Psoas muscle (tissue), 7 donors: ENCODE measurements at regions not wholly inside any gene's neighbourhood (a gene's known extent, or its start where the extent isn't known, plus 50 kb on each side); places are given as distances from the start of the nearest gene placed in this dataset.

ENCODE experiments used
- ATAC-seq, 4 donors: fragments of 200-7000 bp; cut with Tn5 transposase; one replicate each; pipeline ENCODE4 v1.9.1; 2020; ENCODE audit warnings: moderate library complexity in 3 of 4, mild to moderate bottlenecking in 2 of 4
- DNase-seq, 2 donors: peaks; one replicate each; pipeline ENCODE4 v3.0.0-alpha.2; 2020
- H3K27ac ChIP-seq: fragments of 200-600 bp; one replicate; pipeline ENCODE4 v1.8.0; 2022
- H3K27me3 ChIP-seq, 3 donors: fragments of 200-600 bp in 1 of 3; one replicate each; pipeline versions ENCODE4 v1.6.1 to v1.8.0; 2013 to 2022; ENCODE audit warnings: low read length in 2 of 3, mild to moderate bottlenecking in 2 of 3, moderate library complexity in 1 of 3; ENCODE audit not compliant: insufficient read depth in 3 of 3
- H3K36me3 ChIP-seq, 2 donors: fragments of 200-600 bp in 1 of 2; one replicate each; pipeline versions ENCODE4 v1.6.1 to v1.8.0; 2013 to 2022; ENCODE audit warnings: low read depth in 1 of 2, mild to moderate bottlenecking in 1 of 2, moderate library complexity in 1 of 2; ENCODE audit not compliant: insufficient read depth in 1 of 2
- H3K4me1 ChIP-seq: fragments of 200-600 bp; one replicate; pipeline ENCODE4 v1.8.0; 2022
- H3K4me3 ChIP-seq: fragments of 200-600 bp; one replicate; pipeline ENCODE4 v1.8.0; 2022; ENCODE audit warnings: mild to moderate bottlenecking
- H3K9me3 ChIP-seq: fragments of 200-600 bp; one replicate; pipeline ENCODE4 v1.8.0; 2022
- WGBS, 3 donors: extraction: QIAGEN DNeasy Blood & Tissue Kit; methylation state at CpG; one replicate each; pipeline versions ENCODE4 v1.1.6 to v1.1.7; 2013; 5-methylcytosine and 5-hydroxymethylcytosine counted together
- intact Hi-C, 2 donors: fragments of 100-400 bp; cut with DNase I; formaldehyde crosslinking; loops; one replicate each; pipeline versions ENCODE4 v1.11.0 to v1.14.2; 2022
- TF ChIP-seq, protein P1 (sequence below): fragments of 200-600 bp; IDR thresholded peaks from one replicate; pipeline ENCODE4 v1.8.0; 2022; ENCODE audit warnings: antibody characterized with exemption
- donor health status: healthy with polysubstance abuse.
- donor health status: DM: no; HTN: no; CAD: no; lungs with moderate emphysema.
- donor health status: Bipolar disorder and iron deficiency.
- donor health status: healthy.
- donor health status: DM: yes; HTN: yes; CAD: no.
- donor health status: DM: no; HTN: no; CAD: no.
- donor health status: DM: yes; HTN: yes; CAD: no.

DNA sequence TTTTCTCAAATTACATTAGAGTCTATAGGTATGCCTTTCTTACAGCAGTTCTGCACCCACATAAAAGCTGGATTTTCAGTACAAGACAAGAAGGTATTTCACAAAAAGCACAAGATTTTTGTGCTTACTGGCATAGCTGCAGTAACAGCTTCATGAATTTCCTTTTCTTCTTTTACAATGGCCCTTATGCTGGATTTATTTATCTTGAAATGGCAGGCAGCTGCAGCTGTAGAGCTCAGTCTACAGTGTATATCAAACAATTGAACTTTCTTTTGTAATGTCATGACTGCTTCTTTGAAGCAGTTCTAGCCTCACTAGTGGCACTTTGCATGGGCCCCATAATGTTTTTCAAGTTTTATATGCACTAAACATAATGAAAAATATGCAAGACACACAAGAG is 510.2 kb downstream of the KCNT2 start:
- DNase-seq (no peak), ATAC-seq (no peak)
- Histone ChIP-seq H3K4me1 (no peaks in the 10 kb centered on the region), H3K9me3 (peaks cover 9% of the 10 kb centered on the region), H3K27ac (no peak overlapping the region), H3K4me3 (no peak overlapping the region), H3K36me3 (no peaks in the 10 kb centered on the region), H3K27me3 (no peaks in the 10 kb centered on the region)
- TF ChIP-seq, protein P1, sequence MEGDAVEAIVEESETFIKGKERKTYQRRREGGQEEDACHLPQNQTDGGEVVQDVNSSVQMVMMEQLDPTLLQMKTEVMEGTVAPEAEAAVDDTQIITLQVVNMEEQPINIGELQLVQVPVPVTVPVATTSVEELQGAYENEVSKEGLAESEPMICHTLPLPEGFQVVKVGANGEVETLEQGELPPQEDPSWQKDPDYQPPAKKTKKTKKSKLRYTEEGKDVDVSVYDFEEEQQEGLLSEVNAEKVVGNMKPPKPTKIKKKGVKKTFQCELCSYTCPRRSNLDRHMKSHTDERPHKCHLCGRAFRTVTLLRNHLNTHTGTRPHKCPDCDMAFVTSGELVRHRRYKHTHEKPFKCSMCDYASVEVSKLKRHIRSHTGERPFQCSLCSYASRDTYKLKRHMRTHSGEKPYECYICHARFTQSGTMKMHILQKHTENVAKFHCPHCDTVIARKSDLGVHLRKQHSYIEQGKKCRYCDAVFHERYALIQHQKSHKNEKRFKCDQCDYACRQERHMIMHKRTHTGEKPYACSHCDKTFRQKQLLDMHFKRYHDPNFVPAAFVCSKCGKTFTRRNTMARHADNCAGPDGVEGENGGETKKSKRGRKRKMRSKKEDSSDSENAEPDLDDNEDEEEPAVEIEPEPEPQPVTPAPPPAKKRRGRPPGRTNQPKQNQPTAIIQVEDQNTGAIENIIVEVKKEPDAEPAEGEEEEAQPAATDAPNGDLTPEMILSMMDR = no peak
- intact Hi-C loops = no loop called here

GRCh38 chr1:196094821-196095220 is 513.4 kb downstream of the KCNT2 start:
- Histone ChIP-seq H3K36me3 (no peaks in the 10 kb centered on the region), H3K27me3 (no peaks in the 10 kb centered on the region), H3K4me3 (no peak overlapping the region), H3K9me3 (no peaks in the 10 kb centered on the region), H3K27ac (no peak overlapping the region), H3K4me1 (no peaks in the 10 kb centered on the region)
- DNase-seq (no peak), ATAC-seq (no peak)
- intact Hi-C loops = no loop called here
- 88 to 95% (median 90%) methylated on average over 1 of the region's 1 CpG for WGBS, 3 donors
- TF ChIP-seq, protein P1 = no peak

DNA sequence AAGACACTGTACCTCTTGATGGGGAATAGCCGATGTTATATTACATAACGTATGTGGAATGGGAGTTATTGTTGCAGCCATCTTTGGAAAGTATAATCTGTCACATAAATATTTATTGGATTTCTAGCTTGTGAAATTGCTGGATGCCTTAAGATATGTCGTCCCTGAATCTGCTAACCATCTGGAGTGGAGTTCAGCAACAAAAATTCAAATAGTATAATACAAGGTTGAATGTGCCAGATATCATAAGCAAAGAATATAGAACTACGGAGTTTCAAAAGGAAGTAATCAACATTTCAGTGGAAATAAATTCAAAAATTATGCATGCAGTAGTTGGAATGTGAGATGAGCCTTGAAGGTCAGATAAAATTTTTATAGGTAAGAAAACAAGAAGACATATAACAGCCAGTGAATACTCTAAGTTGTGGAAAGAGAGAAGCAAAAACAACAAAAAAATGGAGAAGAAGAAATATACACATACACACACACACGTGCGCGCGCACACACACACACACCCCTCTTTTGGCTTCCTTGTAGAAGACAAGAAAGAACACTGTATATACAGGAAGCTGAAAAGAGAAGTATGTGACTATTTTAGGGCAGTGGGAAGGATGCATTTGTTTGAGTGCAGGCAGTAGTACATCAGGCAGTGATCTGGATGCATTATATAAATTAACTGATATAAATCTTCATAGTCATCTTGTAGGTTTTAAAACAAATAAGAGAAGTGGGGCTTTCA is 516.7 kb downstream of the KCNT2 start:
- Histone ChIP-seq H3K27ac (no peak overlapping the region), H3K4me3 (no peak overlapping the region), H3K4me1 (no peaks in the 10 kb centered on the region), H3K27me3 (no peaks in the 10 kb centered on the region), H3K9me3 (no peaks in the 10 kb centered on the region), H3K36me3 (no peaks in the 10 kb centered on the region)
- no peak for DNase-seq
- intact Hi-C loops = no loop called here
- WGBS, 3 donors = 78 to 87% (median 87%) methylated on average over 8 of the region's 8 CpGs
- ATAC-seq = no peak
- TF ChIP-seq, protein P1 = no peak

DNA sequence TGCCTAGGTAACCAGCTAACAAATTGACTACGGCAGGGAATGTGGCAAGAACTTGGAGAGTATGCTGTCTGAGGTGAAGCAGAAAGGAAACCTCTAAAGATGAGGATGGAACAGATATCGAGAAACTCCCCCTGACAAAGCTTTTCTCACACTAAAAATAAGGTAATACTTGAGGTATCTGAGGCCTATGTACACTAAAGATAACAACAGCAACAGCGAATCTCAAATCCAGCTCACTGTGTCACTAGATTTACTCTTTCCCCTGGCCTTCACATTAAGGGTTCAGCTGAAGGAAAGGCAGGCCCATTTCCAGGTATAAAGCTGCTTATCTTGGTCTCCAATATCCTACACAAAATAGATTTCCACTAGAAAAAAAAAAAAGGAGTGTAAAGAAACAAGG is 518.0 kb downstream of the KCNT2 start:
- no peaks in the 10 kb centered on the region for H3K4me1 ChIP-seq
- no peaks in the 10 kb centered on the region for H3K9me3 ChIP-seq
- DNase-seq (no peak), ATAC-seq (no peak)
- intact Hi-C loops = no loop called here
- H3K27ac ChIP-seq = no peak overlapping the region
- WGBS, 3 donors = 84 to 88% (median 85%) methylated on average over 3 of the region's 3 CpGs
- no peaks in the 10 kb centered on the region for H3K27me3 ChIP-seq
- H3K4me3 ChIP-seq = no peak overlapping the region
- TF ChIP-seq, protein P1 = no peak
- H3K36me3 ChIP-seq = no peaks in the 10 kb centered on the region

DNA sequence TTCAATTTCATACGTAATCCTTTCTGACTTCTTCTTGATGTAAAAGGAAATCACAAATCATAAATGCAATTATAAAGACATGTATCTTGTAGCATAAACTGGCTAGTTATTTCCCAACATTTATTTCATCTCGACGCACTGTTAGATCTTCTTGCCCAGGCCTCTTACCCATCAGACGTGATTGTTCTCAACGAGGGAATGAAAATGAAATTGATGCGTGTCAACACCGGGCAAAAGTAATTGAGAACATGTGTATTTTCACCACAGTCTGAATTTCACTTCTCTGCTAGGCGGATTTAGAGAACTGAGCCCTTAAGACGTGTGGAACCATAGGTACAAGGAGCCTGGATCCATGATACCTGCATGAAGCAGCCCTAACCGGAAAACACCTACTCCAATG is 519.7 kb downstream of the KCNT2 start:
- Histone ChIP-seq H3K4me3 (no peak overlapping the region), H3K4me1 (no peaks in the 10 kb centered on the region), H3K27me3 (no peaks in the 10 kb centered on the region), H3K27ac (no peak overlapping the region), H3K36me3 (no peaks in the 10 kb centered on the region), H3K9me3 (no peaks in the 10 kb centered on the region)
- ATAC-seq (no peak), DNase-seq (no peak)
- WGBS, 3 donors = 61 to 69% (median 62%) methylated on average over 10 of the region's 10 CpGs
- TF ChIP-seq, protein P1 = no peak
- intact Hi-C loops = no loop called here
